GM12875 (cell line): ENCODE measurements at regions not wholly inside any gene's neighbourhood (a gene's known extent, or its start where the extent isn't known, plus 50 kb on each side); places are given as distances from the start of the nearest gene placed in this dataset.
A peak's percentile ranks its signal among the peaks of the same experiment; 100 is the strongest.

Source experiments
- H3K4me3 ChIP-seq: one replicate; pipeline ENCODE4 v1.5.1; 2011; ENCODE audit warnings: low read depth, low read length, control low read depth
- CTCF ChIP-seq: IDR thresholded peaks from 2 replicates; pipeline ENCODE4 v1.5.1; 2011; ENCODE audit warnings: low read depth, mild to moderate bottlenecking, control low read depth, inconsistent platforms, low read length, moderate library complexity, borderline replicate concordance; ENCODE audit not compliant: insufficient read depth

GRCh38 chr1:10862743-10863335, 66.4 kb upstream of the CASZ1 start:
- no peak for TF ChIP-seq CTCF

DNA sequence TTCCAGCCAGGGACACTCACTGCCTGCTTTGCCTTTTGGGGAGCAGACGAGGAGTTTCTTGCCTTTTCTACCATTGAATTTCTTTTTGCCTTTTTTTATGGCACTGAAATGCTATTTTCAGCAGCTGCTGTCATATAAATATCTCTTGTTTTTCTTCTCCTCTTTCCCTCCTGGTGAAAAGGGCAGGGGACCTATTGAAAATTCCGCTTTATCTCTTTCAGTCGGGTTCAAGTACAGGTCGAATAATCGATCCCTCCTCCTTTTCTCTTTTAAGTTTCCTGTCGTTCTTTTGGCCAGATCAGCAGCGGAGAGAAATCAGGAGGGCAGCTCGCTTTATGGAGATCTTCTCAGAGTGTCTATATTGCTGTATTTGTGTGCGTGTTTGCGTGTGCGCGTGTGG, 67.4 kb upstream of the CASZ1 start:
- TF ChIP-seq CTCF: no peak
- H3K4me3 ChIP-seq: no peak overlapping the region

More at GRCh38 chr1:10862743-10863335, 66.4 kb upstream of the CASZ1 start:
- no peak overlapping the region for H3K4me3 ChIP-seq

DNA sequence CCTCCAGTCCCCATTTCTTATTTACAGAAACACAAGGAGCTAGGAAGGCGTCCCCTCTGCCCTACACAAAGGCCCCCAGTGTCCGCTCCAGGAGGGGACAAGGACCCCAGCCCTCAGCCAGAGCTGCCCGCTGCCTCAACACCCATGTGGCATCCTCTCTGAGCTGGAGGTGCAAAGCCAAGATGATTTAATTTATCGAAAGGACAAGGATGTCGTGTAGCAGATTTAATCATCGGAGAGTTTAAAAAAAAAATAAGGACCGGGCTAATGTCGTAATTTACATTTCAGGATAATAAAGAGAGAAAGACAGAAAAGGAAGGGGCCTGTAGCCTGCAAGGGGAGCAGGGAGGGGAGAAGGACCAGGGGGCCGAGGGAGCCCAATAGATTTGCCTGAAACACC, 68.3 kb upstream of the CASZ1 start:
- TF ChIP-seq CTCF: no peak
- H3K4me3 ChIP-seq: no peak overlapping the region

DNA sequence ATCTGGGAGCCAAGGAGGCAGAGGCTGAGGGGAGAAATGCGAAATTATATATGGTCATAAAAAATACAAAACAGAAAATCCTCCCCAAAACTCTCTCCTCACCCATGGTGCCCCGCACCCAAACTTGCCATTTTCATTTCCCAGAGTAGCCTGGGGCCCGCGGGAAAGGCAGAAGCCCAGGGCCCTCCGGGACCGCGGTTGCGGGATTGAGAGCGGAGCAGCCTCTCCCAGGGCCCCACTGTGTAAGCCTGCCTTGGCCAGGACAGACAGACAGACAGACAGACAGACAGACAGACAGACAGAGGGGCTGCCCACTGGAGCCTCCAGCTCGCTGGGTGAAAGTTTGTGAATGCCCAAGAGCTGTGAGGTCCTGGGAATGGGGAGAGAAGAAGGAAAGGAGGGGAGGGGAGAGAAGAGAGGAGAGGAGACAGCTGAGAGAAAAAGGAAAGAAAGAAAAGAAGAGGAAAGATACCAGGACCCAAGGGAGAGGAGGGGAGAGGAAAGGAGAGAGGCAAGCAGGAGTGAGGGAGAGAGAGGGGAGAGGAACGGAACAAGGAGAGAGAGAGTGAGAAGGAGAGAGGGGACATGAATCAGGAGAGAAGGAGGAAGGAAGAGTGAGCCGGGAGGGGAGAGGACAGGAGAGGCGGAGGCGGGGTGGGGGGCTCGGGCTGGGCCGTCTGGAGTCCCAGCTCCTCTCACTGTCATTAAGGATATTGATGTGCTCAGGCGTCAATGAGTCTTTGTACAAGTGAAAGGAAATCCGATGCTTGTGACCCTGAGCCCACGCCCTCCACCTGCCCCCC, 69.3 kb upstream of the CASZ1 start:
- TF ChIP-seq CTCF: no peak
- H3K4me3 ChIP-seq: no peak overlapping the region

DNA sequence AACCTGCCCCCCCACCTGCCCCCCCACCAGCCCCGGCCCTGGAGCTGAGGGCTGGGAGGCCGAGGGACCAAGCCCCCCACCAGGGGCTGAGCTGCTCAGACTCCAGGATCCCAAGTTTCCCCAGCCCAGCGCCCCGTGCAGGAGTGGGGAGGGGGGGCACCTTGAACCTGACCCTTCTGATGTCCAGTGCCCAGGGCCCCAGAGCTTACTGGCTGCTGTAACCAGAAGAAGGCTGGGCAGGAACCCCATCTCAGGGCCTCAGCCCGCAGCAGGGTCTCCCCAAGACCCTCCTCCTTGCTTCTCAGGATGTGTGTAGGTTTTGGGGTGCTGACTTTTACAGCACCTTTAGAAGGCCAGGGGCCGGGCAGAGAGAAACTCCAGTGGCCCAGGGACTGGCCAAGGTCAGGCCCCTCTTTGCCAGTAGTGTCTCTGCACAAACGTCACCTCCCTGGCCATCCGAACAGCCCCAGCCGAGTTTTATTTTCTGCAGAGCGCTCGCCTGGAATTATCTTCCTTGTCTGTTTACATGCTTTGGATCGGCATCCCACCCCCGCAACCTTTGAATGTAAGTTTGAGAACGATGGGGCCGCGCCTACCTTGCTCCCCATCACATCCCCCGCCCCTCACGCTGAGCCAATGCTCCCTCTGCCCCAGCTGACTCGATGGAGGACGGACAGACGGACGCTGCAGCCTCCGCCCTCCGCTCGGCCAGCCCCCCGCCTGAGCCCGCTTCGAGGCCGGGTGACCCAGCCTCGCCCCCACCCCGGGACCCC, 70.1 kb upstream of the CASZ1 start:
- no peak for TF ChIP-seq CTCF
- no peak overlapping the region for H3K4me3 ChIP-seq

DNA sequence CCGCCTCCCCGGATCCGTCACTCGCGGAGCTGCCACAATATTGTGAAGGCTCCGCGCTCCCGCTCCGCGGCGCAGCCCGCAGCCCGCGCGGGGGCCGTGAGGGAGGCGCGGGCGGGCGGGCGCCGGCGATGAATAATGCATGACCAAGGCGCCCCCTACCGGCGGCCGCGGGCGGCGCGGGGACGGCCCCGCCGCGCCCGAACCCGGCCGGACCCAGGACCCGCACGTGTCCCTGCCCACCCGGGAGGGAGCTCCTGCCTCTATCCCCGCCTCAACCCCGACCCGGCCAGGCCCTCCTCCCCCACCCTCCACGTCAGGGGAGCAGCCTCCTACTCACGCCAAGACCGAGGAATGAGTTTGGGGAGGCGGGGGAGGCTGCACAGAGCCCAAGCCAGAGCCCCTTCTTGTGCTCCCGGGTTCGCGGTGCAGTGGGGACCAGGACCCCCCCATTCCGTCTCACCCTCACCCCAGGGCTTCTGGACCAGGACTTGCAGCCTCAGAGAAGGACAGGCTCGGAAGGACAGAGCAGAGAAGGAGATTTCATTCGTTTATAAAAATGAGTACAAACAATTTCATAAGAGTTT, 70.8 kb upstream of the CASZ1 start:
- H3K4me3 ChIP-seq: no peak overlapping the region
- peak; percentile 73 for TF ChIP-seq CTCF
